PFSK-1 (cell line): ENCODE measurements at regions not wholly inside any gene's neighbourhood (a gene's known extent, or its start where the extent isn't known, plus 50 kb on each side); places are given as distances from the start of the nearest gene placed in this dataset.

Experiments used
- POLR2AphosphoS5 ChIP-seq: IDR thresholded peaks from 2 replicates; pipeline ENCODE4 v1.6.1; 2012; ENCODE audit warnings: low read depth, mild to moderate bottlenecking, control low read depth, low read length, moderate library complexity
- SIN3A ChIP-seq: IDR thresholded peaks from 2 replicates; pipeline ENCODE4 v1.6.1; 2012; ENCODE audit warnings: mild to moderate bottlenecking, low read length, moderate library complexity, borderline replicate concordance; ENCODE audit not compliant: insufficient read depth
- TAF1 ChIP-seq: IDR thresholded peaks from 2 replicates; pipeline ENCODE4 v1.6.1; 2012; ENCODE audit warnings: low read length, control low read depth, borderline replicate concordance; ENCODE audit not compliant: insufficient read depth
- TF ChIP-seq, protein P1 (sequence below), 2 experiments: IDR thresholded peaks; 2 replicates each; pipeline versions ENCODE4 v1.6.1 to v1.8.0; 2011 to 2012; ENCODE audit warnings: low read depth in 2 of 2, low read length in 2 of 2, control low read depth in 1 of 2, inconsistent platforms in 1 of 2, mild to moderate bottlenecking in 1 of 2, moderate library complexity in 1 of 2; ENCODE audit not compliant: insufficient read depth in 1 of 2

DNA sequence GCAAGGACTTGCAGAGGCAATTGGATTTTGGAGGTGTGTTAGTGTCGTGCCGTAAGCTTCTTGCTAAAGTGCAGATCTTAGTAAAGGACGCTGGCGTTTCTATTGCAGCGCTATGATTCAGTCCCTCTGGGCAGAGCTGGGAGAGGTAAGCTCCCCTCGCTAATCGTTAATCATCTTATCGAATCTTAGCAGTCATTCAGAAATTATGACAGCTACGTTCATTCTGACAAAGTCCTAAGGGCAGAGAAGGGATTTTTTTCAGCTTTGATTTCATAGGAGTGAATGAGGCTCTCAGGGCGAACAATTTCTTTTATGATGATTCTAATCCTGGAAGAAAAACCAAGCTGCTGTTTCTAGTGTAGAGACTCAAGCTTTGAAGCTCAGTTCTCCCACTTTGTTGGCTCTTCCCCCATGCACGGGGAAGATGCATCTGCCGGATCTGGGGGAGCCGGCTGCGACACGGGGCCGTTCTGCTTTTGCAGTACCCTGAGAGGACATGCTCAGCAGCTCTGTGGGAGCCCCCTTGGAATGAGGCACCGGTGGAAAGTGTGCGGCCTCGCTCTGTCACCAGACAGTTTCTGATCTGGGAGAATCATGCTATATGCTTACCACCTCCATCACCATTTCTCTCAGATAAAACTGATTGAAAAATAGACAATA lies 79.1 kb upstream of the SLC22A23 start:
- TF ChIP-seq POLR2AphosphoS5 (no peak), TAF1 (no peak), SIN3A (no peak)
- TF ChIP-seq, protein P1, sequence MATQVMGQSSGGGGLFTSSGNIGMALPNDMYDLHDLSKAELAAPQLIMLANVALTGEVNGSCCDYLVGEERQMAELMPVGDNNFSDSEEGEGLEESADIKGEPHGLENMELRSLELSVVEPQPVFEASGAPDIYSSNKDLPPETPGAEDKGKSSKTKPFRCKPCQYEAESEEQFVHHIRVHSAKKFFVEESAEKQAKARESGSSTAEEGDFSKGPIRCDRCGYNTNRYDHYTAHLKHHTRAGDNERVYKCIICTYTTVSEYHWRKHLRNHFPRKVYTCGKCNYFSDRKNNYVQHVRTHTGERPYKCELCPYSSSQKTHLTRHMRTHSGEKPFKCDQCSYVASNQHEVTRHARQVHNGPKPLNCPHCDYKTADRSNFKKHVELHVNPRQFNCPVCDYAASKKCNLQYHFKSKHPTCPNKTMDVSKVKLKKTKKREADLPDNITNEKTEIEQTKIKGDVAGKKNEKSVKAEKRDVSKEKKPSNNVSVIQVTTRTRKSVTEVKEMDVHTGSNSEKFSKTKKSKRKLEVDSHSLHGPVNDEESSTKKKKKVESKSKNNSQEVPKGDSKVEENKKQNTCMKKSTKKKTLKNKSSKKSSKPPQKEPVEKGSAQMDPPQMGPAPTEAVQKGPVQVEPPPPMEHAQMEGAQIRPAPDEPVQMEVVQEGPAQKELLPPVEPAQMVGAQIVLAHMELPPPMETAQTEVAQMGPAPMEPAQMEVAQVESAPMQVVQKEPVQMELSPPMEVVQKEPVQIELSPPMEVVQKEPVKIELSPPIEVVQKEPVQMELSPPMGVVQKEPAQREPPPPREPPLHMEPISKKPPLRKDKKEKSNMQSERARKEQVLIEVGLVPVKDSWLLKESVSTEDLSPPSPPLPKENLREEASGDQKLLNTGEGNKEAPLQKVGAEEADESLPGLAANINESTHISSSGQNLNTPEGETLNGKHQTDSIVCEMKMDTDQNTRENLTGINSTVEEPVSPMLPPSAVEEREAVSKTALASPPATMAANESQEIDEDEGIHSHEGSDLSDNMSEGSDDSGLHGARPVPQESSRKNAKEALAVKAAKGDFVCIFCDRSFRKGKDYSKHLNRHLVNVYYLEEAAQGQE (IDR thresholded peaks at IDR 0.05; ENCODE audit: insufficient read depth in 1 of 2, low read depth in 2 of 2, low read length in 2 of 2) = no peak
